ENCODE measurements at regions not wholly inside any gene's neighbourhood (a gene's known extent, or its start where the extent isn't known, plus 50 kb on each side); places are given as distances from the start of the nearest gene placed in this dataset.

GRCh38 chr17:73757420-73757819 is 113.2 kb upstream of the SDK2 start:
- TF ChIP-seq CTCF (IDR thresholded peaks at IDR 0.05) (no peak), POLR2A (IDR thresholded peaks at IDR 0.05) (no peak)

Measured in uterus (tissue), 2 donors.